HL-60 (cell line): ENCODE measurements at regions not wholly inside any gene's neighbourhood (a gene's known extent, or its start where the extent isn't known, plus 50 kb on each side); places are given as distances from the start of the nearest gene placed in this dataset.

Experiments used
- GABPA ChIP-seq: IDR thresholded peaks from 2 replicates; pipeline ENCODE4 v1.6.1; 2012; ENCODE audit warnings: low read depth
- POLR2AphosphoS5 ChIP-seq: IDR thresholded peaks from 2 replicates; pipeline ENCODE4 v1.6.1; 2012; ENCODE audit warnings: low read depth
- SPI1 ChIP-seq: IDR thresholded peaks from 2 replicates; pipeline ENCODE4 v1.6.1; 2012; ENCODE audit warnings: low read depth, mild to moderate bottlenecking, borderline replicate concordance
- TF ChIP-seq, protein P1 (sequence below): IDR thresholded peaks from 2 replicates; pipeline ENCODE4 v1.6.1; 2012; ENCODE audit warnings: low read depth; ENCODE audit not compliant: insufficient replicate concordance
- TF ChIP-seq, protein P2 (sequence below): IDR thresholded peaks from one replicate; pipeline ENCODE4 v1.5.1; 2011; ENCODE audit warnings: low read length, control low read depth, inconsistent platforms; ENCODE audit not compliant: insufficient read depth

DNA sequence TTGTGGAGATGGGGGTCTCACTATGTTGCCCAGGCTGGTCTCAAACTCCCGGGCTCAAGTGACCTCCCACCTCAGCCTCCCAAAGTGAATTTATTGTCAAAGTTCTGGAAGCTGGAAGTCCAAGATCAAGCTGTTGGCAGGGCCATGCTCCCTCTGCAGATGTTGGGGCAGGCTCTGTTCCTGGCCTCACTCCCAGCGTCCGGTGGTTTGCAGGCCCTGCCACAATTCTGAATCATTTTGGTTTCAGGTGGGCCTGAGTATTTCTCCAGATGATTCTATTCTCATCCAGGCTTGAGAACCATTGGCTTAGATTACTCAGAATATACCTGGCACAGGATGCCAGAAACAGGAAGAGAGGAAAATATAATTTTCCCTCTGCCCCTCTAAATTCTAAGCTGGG is 737.4 kb downstream of the TNS3 start:
- TF ChIP-seq, protein P1, sequence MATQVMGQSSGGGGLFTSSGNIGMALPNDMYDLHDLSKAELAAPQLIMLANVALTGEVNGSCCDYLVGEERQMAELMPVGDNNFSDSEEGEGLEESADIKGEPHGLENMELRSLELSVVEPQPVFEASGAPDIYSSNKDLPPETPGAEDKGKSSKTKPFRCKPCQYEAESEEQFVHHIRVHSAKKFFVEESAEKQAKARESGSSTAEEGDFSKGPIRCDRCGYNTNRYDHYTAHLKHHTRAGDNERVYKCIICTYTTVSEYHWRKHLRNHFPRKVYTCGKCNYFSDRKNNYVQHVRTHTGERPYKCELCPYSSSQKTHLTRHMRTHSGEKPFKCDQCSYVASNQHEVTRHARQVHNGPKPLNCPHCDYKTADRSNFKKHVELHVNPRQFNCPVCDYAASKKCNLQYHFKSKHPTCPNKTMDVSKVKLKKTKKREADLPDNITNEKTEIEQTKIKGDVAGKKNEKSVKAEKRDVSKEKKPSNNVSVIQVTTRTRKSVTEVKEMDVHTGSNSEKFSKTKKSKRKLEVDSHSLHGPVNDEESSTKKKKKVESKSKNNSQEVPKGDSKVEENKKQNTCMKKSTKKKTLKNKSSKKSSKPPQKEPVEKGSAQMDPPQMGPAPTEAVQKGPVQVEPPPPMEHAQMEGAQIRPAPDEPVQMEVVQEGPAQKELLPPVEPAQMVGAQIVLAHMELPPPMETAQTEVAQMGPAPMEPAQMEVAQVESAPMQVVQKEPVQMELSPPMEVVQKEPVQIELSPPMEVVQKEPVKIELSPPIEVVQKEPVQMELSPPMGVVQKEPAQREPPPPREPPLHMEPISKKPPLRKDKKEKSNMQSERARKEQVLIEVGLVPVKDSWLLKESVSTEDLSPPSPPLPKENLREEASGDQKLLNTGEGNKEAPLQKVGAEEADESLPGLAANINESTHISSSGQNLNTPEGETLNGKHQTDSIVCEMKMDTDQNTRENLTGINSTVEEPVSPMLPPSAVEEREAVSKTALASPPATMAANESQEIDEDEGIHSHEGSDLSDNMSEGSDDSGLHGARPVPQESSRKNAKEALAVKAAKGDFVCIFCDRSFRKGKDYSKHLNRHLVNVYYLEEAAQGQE, result no peak
- TF ChIP-seq GABPA, result no peak
- TF ChIP-seq, protein P2, sequence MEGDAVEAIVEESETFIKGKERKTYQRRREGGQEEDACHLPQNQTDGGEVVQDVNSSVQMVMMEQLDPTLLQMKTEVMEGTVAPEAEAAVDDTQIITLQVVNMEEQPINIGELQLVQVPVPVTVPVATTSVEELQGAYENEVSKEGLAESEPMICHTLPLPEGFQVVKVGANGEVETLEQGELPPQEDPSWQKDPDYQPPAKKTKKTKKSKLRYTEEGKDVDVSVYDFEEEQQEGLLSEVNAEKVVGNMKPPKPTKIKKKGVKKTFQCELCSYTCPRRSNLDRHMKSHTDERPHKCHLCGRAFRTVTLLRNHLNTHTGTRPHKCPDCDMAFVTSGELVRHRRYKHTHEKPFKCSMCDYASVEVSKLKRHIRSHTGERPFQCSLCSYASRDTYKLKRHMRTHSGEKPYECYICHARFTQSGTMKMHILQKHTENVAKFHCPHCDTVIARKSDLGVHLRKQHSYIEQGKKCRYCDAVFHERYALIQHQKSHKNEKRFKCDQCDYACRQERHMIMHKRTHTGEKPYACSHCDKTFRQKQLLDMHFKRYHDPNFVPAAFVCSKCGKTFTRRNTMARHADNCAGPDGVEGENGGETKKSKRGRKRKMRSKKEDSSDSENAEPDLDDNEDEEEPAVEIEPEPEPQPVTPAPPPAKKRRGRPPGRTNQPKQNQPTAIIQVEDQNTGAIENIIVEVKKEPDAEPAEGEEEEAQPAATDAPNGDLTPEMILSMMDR, result no peak
- TF ChIP-seq POLR2AphosphoS5, result no peak
- no peak for TF ChIP-seq SPI1
